ENCODE measurements at regions not wholly inside any gene's neighbourhood (a gene's known extent, or its start where the extent isn't known, plus 50 kb on each side); places are given as distances from the start of the nearest gene placed in this dataset.

DNA sequence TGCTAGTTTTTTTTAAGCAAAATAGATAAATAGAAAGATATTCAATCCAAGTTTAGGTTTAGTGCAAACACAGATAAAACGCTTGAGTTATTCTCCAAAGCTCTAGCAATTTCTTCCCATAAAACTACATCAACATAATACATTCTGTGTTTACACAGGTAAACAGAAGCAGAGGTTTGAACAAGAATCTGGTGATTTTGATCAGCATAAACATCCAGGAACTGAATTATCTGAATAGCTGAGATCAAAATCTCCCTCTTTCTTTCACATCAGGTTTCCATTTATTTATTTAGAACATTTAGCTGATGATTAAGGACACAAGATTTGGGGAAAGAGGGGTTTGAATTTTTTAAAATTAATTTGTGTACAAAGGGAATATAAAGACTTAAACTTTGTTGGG is 1564.6 kb downstream of the MRPL39 start:
- WGBS, 3 donors = 81 to 96% (median 82%) methylated on average over 1 of the region's 1 CpG
- intact Hi-C loops (cut with DNase I) = no loop called here
- no peaks in the 10 kb centered on the region for H3K9me3 ChIP-seq
- no peak overlapping the region for H3K4me3 ChIP-seq
- H3K27me3 ChIP-seq (ENCODE audit: insufficient read depth in 3 of 3, low read length in 2 of 3) = no peaks in the 10 kb centered on the region
- DNase-seq = no peak
- H3K4me1 ChIP-seq = no peaks in the 10 kb centered on the region
- H3K27ac ChIP-seq = no peak overlapping the region
- ATAC-seq = no peak
- TF ChIP-seq, protein P1, sequence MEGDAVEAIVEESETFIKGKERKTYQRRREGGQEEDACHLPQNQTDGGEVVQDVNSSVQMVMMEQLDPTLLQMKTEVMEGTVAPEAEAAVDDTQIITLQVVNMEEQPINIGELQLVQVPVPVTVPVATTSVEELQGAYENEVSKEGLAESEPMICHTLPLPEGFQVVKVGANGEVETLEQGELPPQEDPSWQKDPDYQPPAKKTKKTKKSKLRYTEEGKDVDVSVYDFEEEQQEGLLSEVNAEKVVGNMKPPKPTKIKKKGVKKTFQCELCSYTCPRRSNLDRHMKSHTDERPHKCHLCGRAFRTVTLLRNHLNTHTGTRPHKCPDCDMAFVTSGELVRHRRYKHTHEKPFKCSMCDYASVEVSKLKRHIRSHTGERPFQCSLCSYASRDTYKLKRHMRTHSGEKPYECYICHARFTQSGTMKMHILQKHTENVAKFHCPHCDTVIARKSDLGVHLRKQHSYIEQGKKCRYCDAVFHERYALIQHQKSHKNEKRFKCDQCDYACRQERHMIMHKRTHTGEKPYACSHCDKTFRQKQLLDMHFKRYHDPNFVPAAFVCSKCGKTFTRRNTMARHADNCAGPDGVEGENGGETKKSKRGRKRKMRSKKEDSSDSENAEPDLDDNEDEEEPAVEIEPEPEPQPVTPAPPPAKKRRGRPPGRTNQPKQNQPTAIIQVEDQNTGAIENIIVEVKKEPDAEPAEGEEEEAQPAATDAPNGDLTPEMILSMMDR (IDR thresholded peaks at IDR 0.05) = no peak
- no peaks in the 10 kb centered on the region for H3K36me3 ChIP-seq (ENCODE audit: insufficient read depth in 1 of 2, low read depth in 1 of 2)

DNA sequence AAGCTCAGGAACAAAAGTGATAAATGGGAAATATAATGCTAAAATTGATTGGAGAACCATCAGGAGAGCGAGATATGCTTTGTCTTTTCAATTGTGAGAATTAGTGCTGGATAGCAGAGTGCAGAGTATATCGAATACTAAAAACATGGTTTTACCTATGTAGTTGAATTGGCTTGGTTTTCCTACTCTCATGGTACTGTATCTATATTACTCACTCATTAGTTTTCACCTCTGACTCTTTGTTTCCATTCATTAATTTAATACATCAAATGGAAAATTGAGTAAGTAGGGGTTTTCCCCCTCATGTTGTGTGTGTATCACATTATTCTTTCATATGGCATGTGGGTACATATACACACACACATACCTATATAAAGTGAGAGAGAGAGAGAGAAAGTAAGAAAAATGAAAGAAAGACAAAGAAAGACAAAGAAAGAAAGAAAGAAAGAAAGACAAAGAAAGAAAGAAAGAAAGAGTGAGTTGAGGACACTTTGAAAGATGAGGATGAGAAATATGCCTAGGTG is 1574.5 kb downstream of the MRPL39 start:
- no peaks in the 10 kb centered on the region for H3K27me3 ChIP-seq (ENCODE audit: insufficient read depth in 3 of 3, low read length in 2 of 3)
- WGBS, 3 donors = 47 to 74% (median 48%) methylated on average over 2 of the region's 2 CpGs

DNA sequence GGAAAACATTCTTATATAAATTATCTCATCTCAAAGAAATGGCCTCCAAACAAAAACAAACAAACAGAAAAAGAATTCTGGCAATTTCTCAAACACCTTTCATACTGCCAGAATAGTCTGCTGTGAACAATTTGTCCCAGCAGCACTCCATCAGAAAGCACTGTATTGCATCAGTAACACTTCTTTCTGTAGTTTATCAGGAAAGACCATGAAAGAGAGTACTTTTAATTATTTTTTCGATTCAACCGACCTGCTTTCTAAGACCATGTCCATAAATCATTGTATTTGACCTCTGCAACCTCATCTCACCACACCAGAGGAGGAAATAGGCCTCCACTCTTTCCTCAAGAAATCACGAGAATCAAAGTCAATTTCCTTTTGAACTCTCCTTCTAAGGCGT is 1579.9 kb downstream of the MRPL39 start:
- TF ChIP-seq, protein P1 (IDR thresholded peaks at IDR 0.05) = no peak
- no peaks in the 10 kb centered on the region for H3K9me3 ChIP-seq
- H3K27me3 ChIP-seq (ENCODE audit: insufficient read depth in 3 of 3, low read length in 2 of 3) = no peaks in the 10 kb centered on the region
- no peaks in the 10 kb centered on the region for H3K4me1 ChIP-seq
- H3K27ac ChIP-seq = no peak overlapping the region
- DNase-seq = no peak
- ATAC-seq = no peak
- WGBS, 3 donors = 28 to 37% (median 32%) methylated on average over 4 of the region's 4 CpGs
- no peaks in the 10 kb centered on the region for H3K36me3 ChIP-seq (ENCODE audit: insufficient read depth in 1 of 2, low read depth in 1 of 2)
- intact Hi-C loops (cut with DNase I) = no loop called here
- no peak overlapping the region for H3K4me3 ChIP-seq

More for the DNA sequence above, 1574.5 kb downstream of the MRPL39 start:
- Histone ChIP-seq H3K4me3 (no peak overlapping the region), H3K27ac (no peak overlapping the region), H3K36me3 (ENCODE audit: insufficient read depth in 1 of 2, low read depth in 1 of 2) (no peaks in the 10 kb centered on the region), H3K9me3 (no peaks in the 10 kb centered on the region), H3K4me1 (no peaks in the 10 kb centered on the region)
- DNase-seq (no peak), ATAC-seq (no peak)
- intact Hi-C loops (cut with DNase I) = no loop called here
- TF ChIP-seq, protein P1 (IDR thresholded peaks at IDR 0.05) = no peak

GRCh38 chr21:24025101-24025500 is 1582.2 kb downstream of the MRPL39 start:
- 9 to 12% (median 10%) methylated on average over 3 of the region's 3 CpGs for WGBS, 3 donors
- no peaks in the 10 kb centered on the region for H3K27me3 ChIP-seq (ENCODE audit: insufficient read depth in 3 of 3, low read length in 2 of 3)
- no peak overlapping the region for H3K27ac ChIP-seq
- H3K4me3 ChIP-seq = no peak overlapping the region
- ATAC-seq (no peak), DNase-seq (no peak)
- intact Hi-C loops (cut with DNase I) = no loop called here
- TF ChIP-seq, protein P1 (IDR thresholded peaks at IDR 0.05) = no peak
- no peaks in the 10 kb centered on the region for H3K36me3 ChIP-seq (ENCODE audit: insufficient read depth in 1 of 2, low read depth in 1 of 2)
- H3K9me3 ChIP-seq = no peaks in the 10 kb centered on the region
- no peaks in the 10 kb centered on the region for H3K4me1 ChIP-seq

DNA sequence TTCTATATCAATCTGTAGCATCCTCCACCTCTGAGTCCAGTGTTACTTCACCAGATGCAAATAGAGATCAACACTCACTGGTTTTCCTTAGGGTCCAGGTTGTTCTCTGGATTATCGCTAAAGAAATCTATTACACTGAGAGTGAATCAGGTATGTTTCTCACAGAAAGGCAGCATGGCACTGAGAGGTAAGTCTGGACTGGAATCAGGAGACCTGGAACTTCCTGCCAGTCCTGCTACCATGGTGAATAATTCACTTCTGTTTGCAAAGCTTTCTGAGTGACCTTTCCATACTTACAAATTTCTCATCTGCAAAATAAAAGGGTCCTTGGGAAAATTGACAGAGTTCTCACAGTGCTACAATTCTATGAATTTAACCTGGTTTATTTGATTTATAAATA is 1583.3 kb downstream of the MRPL39 start:
- Histone ChIP-seq H3K4me3 (no peak overlapping the region), H3K27ac (no peak overlapping the region), H3K36me3 (ENCODE audit: insufficient read depth in 1 of 2, low read depth in 1 of 2) (no peaks in the 10 kb centered on the region), H3K9me3 (no peaks in the 10 kb centered on the region), H3K4me1 (no peaks in the 10 kb centered on the region), H3K27me3 (ENCODE audit: insufficient read depth in 3 of 3, low read length in 2 of 3) (no peaks in the 10 kb centered on the region)
- DNase-seq = no peak
- TF ChIP-seq, protein P1 (IDR thresholded peaks at IDR 0.05) = no peak
- intact Hi-C loops (cut with DNase I) = no loop called here
- 56 to 78% (median 64%) methylated on average over 1 of the region's 1 CpG for WGBS, 3 donors
- no peak for ATAC-seq

Data from psoas muscle (tissue), 7 donors.